ENCODE measurements at regions not wholly inside any gene's neighbourhood (a gene's known extent, or its start where the extent isn't known, plus 50 kb on each side); places are given as distances from the start of the nearest gene placed in this dataset.

GRCh38 chr1:244989813-244990212 lies 125.5 kb upstream of the HNRNPU start:
- TF ChIP-seq EZH2 (IDR thresholded peaks at IDR 0.05; ENCODE audit: borderline replicate concordance, low read depth, low read length, poor library complexity, severe bottlenecking) (no peak), CTCF (conservative IDR thresholded peaks at IDR 0.05; ENCODE audit: low read depth, low read length) (no peak)
- Histone ChIP-seq H3K27me3 (replicated peaks; ENCODE audit: insufficient read depth, low read depth, low read length, poor library complexity) (no peaks in the 10 kb centered on the region), H3K27ac (ENCODE audit: low read depth, low read length, poor library complexity, severe bottlenecking) (no peak overlapping the region), H3K9me3 (ENCODE audit: low read depth, low read length, poor library complexity, severe bottlenecking) (no peaks in the 10 kb centered on the region), H3K4me3 (ENCODE audit: low read depth, low read length, poor library complexity, severe bottlenecking) (no peak overlapping the region), H3K4me1 (ENCODE audit: insufficient read depth, low read length, poor library complexity, severe bottlenecking) (no peaks in the 10 kb centered on the region), H3K36me3 (ENCODE audit: insufficient read depth, low read length, poor library complexity, severe bottlenecking) (no peaks in the 10 kb centered on the region)
- DNase-seq (ENCODE audit: low spot score): no peak
- BruUV-seq (replicated peaks): no TSS peak
- CTCF ChIA-PET: no interaction called here
- intact Hi-C loops (cut with micrococcal nuclease; ENCODE audit: unreplicated experiment): no loop called here
- POLR2A ChIA-PET (ENCODE audit: low non-redundant PET): no interaction called here

- CTCF ChIA-PET: no interaction called here
- Histone ChIP-seq H3K27me3 (replicated peaks; ENCODE audit: insufficient read depth, low read depth, low read length, poor library complexity) (no peaks in the 10 kb centered on the region), H3K4me3 (ENCODE audit: low read depth, low read length, poor library complexity, severe bottlenecking) (no peak overlapping the region), H3K36me3 (ENCODE audit: insufficient read depth, low read length, poor library complexity, severe bottlenecking) (no peaks in the 10 kb centered on the region), H3K9me3 (ENCODE audit: low read depth, low read length, poor library complexity, severe bottlenecking) (no peaks in the 10 kb centered on the region), H3K27ac (ENCODE audit: low read depth, low read length, poor library complexity, severe bottlenecking) (no peak overlapping the region), H3K4me1 (ENCODE audit: insufficient read depth, low read length, poor library complexity, severe bottlenecking) (no peaks in the 10 kb centered on the region)
- POLR2A ChIA-PET (ENCODE audit: low non-redundant PET): no interaction called here
- intact Hi-C loops (cut with micrococcal nuclease; ENCODE audit: unreplicated experiment): no loop called here
- no peak for DNase-seq (ENCODE audit: low spot score)
- TF ChIP-seq CTCF (conservative IDR thresholded peaks at IDR 0.05; ENCODE audit: low read depth, low read length) (no peak), EZH2 (IDR thresholded peaks at IDR 0.05; ENCODE audit: borderline replicate concordance, low read depth, low read length, poor library complexity, severe bottlenecking) (no peak)
- BruUV-seq (replicated peaks): no TSS peak
These were observed 124.2 kb upstream of the HNRNPU start for GRCh38 chr1:244988521-244988920.

- no peak overlapping the region for H3K27ac ChIP-seq (ENCODE audit: low read depth, low read length, poor library complexity, severe bottlenecking)
- no TSS peak for BruUV-seq (replicated peaks)
- no peak overlapping the region for H3K4me3 ChIP-seq (ENCODE audit: low read depth, low read length, poor library complexity, severe bottlenecking)
- ChIA-PET CTCF (no interaction called here), POLR2A (ENCODE audit: low non-redundant PET) (no interaction called here)
- intact Hi-C loops (cut with micrococcal nuclease; ENCODE audit: unreplicated experiment): no loop called here
- H3K27me3 ChIP-seq (replicated peaks; ENCODE audit: insufficient read depth, low read depth, low read length, poor library complexity): no peaks in the 10 kb centered on the region
- no peaks in the 10 kb centered on the region for H3K36me3 ChIP-seq (ENCODE audit: insufficient read depth, low read length, poor library complexity, severe bottlenecking)
- no peak for TF ChIP-seq EZH2 (IDR thresholded peaks at IDR 0.05; ENCODE audit: borderline replicate concordance, low read depth, low read length, poor library complexity, severe bottlenecking)
- DNase-seq (ENCODE audit: low spot score): no peak
- no peaks in the 10 kb centered on the region for H3K4me1 ChIP-seq (ENCODE audit: insufficient read depth, low read length, poor library complexity, severe bottlenecking)
- no peaks in the 10 kb centered on the region for H3K9me3 ChIP-seq (ENCODE audit: low read depth, low read length, poor library complexity, severe bottlenecking)
These were observed 116.3 kb upstream of the HNRNPU start for GRCh38 chr1:244980605-244981004.

GRCh38 chr1:244974550-244974949 lies 110.2 kb upstream of the HNRNPU start:
- ChIA-PET POLR2A (ENCODE audit: low non-redundant PET) (no interaction called here), CTCF (no interaction called here)
- H3K4me3 ChIP-seq (ENCODE audit: low read depth, low read length, poor library complexity, severe bottlenecking): no peak overlapping the region
- H3K9me3 ChIP-seq (ENCODE audit: low read depth, low read length, poor library complexity, severe bottlenecking): no peaks in the 10 kb centered on the region
- H3K27me3 ChIP-seq (replicated peaks; ENCODE audit: insufficient read depth, low read depth, low read length, poor library complexity): no peaks in the 10 kb centered on the region
- BruUV-seq (replicated peaks): no TSS peak
- no peaks in the 10 kb centered on the region for H3K36me3 ChIP-seq (ENCODE audit: insufficient read depth, low read length, poor library complexity, severe bottlenecking)
- H3K4me1 ChIP-seq (ENCODE audit: insufficient read depth, low read length, poor library complexity, severe bottlenecking): peaks cover 7% of the 10 kb centered on the region
- no peak overlapping the region for H3K27ac ChIP-seq (ENCODE audit: low read depth, low read length, poor library complexity, severe bottlenecking)
- TF ChIP-seq EZH2 (IDR thresholded peaks at IDR 0.05; ENCODE audit: borderline replicate concordance, low read depth, low read length, poor library complexity, severe bottlenecking) (no peak), CTCF (conservative IDR thresholded peaks at IDR 0.05; ENCODE audit: low read depth, low read length) (no peak)
- intact Hi-C loops (cut with micrococcal nuclease; ENCODE audit: unreplicated experiment): loop anchor here (5.0 to 10.0 kb wide), 2 partner anchors 68 to 320 kb away; partner anchors contain the start of gene DESI2
- DNase-seq (ENCODE audit: low spot score): no peak
